C4-2B (cell line): ENCODE measurements at regions not wholly inside any gene's neighbourhood (a gene's known extent, or its start where the extent isn't known, plus 50 kb on each side); places are given as distances from the start of the nearest gene placed in this dataset.

Experiments
- H3K27ac ChIP-seq: fragments of 450-650 bp; 2 replicates; pipeline ENCODE4 v1.5.1; 2017
- ZFX ChIP-seq: fragments of 450-650 bp; IDR thresholded peaks from 2 replicates; pipeline ENCODE4 v1.6.1; 2017
- TF ChIP-seq, protein P1 (sequence below): fragments of 450-650 bp; conservative IDR thresholded peaks from 2 replicates; pipeline ENCODE4 v1.5.1; 2017; ENCODE audit warnings: mild to moderate bottlenecking

DNA sequence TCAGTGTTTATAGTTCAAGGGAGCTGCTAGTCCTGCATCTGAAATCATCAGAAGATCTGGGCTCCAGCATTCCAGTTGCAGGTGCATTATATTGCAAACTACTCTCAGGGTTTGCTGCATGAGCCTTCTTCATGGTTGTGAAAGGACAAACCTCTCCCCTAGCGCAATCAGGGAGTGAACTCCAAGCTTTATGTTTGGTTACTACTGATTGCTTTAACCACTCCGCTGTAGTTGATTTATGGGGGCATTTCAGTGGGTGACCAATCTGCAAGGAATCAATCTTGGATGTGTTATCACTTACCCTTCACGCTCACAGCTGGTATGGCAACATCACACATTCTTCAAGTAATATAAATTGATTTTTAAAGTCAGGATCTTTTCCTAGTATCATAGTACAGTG, 552.1 kb downstream of the SPOCK3 start:
- TF ChIP-seq, protein P1, sequence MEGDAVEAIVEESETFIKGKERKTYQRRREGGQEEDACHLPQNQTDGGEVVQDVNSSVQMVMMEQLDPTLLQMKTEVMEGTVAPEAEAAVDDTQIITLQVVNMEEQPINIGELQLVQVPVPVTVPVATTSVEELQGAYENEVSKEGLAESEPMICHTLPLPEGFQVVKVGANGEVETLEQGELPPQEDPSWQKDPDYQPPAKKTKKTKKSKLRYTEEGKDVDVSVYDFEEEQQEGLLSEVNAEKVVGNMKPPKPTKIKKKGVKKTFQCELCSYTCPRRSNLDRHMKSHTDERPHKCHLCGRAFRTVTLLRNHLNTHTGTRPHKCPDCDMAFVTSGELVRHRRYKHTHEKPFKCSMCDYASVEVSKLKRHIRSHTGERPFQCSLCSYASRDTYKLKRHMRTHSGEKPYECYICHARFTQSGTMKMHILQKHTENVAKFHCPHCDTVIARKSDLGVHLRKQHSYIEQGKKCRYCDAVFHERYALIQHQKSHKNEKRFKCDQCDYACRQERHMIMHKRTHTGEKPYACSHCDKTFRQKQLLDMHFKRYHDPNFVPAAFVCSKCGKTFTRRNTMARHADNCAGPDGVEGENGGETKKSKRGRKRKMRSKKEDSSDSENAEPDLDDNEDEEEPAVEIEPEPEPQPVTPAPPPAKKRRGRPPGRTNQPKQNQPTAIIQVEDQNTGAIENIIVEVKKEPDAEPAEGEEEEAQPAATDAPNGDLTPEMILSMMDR = no peak
- TF ChIP-seq ZFX = no peak
- no peak overlapping the region for H3K27ac ChIP-seq
